Brain microvascular endothelial cell (primary cell): ENCODE measurements at regions not wholly inside any gene's neighbourhood (a gene's known extent, or its start where the extent isn't known, plus 50 kb on each side); places are given as distances from the start of the nearest gene placed in this dataset.

Source experiments
- DNase-seq: peaks from one replicate; pipeline ENCODE4 v3.0.0-alpha.2; 2020
- H3K27ac ChIP-seq: fragments of 250-450 bp; sonication (Bioruptor Pico); 2 replicates; pipeline ENCODE4 v1.5.1; 2020; ENCODE audit warnings: mild to moderate bottlenecking, moderate library complexity
- H3K27me3 ChIP-seq: fragments of 250-450 bp; sonication (Bioruptor Pico); replicated peaks from 2 replicates; pipeline ENCODE4 v1.5.1; 2020; ENCODE audit warnings: mild to moderate bottlenecking
- H3K36me3 ChIP-seq: fragments of 250-450 bp; sonication (Bioruptor Pico); replicated peaks from 2 replicates; pipeline ENCODE4 v1.5.1; 2020; ENCODE audit warnings: mild to moderate bottlenecking
- H3K4me3 ChIP-seq: 2 replicates; pipeline ENCODE4 v1.5.1; 2011; ENCODE audit warnings: low read depth, mild to moderate bottlenecking, control low read depth, low read length, moderate library complexity
- in situ Hi-C: cut with HindIII; loops from 2 replicates; pipeline ENCODE4 v1.10.0; 2017; ENCODE audit warnings: low sequenced_read_pairs, low pct_ligation_motif_present
- TF ChIP-seq, protein P1 (sequence below): IDR thresholded peaks from 2 replicates; pipeline ENCODE4 v1.5.1; 2011; ENCODE audit warnings: low read depth, mild to moderate bottlenecking, moderate library complexity, low read length, control low read depth, inconsistent platforms; ENCODE audit errors: missing control alignments

DNA sequence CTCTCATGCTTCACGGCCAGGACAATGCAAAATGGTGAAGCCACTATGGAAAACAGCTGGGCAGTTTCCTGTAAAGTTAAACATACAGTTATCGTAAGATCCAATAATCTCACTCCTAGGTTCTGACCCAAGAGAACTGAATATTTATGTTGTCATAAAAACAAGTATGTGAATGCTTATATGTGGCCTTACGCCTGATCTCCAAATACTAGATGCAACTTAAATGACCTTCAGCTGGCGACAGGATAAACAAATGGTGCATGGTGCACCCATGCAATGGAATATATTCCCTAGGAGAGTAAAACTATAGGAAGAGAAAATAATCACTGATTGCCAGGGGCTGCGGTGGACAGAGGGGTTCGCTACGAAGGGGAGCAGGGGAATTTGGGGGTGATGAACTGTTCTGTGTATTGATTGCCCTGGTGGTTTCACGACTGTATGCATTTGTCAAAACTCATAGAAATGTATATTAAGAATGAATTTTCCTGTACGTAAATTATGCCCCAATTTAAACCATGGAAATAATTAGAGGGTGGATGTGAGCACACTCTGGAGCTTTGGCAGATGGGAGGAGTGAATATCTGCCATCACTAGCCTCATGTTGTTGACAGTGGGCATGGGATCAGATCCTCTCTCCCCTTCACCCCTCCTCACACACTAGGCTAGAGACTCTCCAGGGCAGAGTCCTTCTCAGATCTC, 100.8 kb upstream of the MYCN start:
- TF ChIP-seq, protein P1, sequence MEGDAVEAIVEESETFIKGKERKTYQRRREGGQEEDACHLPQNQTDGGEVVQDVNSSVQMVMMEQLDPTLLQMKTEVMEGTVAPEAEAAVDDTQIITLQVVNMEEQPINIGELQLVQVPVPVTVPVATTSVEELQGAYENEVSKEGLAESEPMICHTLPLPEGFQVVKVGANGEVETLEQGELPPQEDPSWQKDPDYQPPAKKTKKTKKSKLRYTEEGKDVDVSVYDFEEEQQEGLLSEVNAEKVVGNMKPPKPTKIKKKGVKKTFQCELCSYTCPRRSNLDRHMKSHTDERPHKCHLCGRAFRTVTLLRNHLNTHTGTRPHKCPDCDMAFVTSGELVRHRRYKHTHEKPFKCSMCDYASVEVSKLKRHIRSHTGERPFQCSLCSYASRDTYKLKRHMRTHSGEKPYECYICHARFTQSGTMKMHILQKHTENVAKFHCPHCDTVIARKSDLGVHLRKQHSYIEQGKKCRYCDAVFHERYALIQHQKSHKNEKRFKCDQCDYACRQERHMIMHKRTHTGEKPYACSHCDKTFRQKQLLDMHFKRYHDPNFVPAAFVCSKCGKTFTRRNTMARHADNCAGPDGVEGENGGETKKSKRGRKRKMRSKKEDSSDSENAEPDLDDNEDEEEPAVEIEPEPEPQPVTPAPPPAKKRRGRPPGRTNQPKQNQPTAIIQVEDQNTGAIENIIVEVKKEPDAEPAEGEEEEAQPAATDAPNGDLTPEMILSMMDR = no peak
- H3K27ac ChIP-seq = no peak overlapping the region
- no peak for DNase-seq
- H3K4me3 ChIP-seq = no peak overlapping the region
- in situ Hi-C loops = no loop called here
- H3K27me3 ChIP-seq = no peaks in the 10 kb centered on the region
- H3K36me3 ChIP-seq = no peaks in the 10 kb centered on the region

DNA sequence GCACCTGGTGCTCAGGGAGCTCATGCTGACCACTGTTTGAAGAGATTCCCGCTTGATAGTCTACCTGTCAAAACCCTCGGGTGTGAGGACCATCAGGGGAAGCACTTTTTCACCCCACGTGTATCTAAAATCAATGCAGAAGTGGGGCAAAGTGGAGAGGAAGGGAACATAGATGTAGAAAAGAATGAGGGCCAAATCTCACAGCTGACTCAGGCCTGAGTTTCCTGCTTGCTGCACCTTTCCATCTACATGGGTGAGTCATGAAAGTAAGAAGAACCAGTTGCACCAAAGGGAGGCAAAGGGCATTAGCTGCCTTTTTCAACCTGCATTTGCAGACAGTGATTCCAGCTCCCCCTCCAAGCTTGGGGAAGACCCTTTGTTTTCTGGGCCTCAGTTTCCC, 100.2 kb upstream of the MYCN start:
- H3K27ac ChIP-seq = no peak overlapping the region
- TF ChIP-seq, protein P1 = no peak
- no peak overlapping the region for H3K4me3 ChIP-seq
- in situ Hi-C loops = no loop called here
- no peaks in the 10 kb centered on the region for H3K36me3 ChIP-seq
- DNase-seq = no peak
- H3K27me3 ChIP-seq = no peaks in the 10 kb centered on the region

DNA sequence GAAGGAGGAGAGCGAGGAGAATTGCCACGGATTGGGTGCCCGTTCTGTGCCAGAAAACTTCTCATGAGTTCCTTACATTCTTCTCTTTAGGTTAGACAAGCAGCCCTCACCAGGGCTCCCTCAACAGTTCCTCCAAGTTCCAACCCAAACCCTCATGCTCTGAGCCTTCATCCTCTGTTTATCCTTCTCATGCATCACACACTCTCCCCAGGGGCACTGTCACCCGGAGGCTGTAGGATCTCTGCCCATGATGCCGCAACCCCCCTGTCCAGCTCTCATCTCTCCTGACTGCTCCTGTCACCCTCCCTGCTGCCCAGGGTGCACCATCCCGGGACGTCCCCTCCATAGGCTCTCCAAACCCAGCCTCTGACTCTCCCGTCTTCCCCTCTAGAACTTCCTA, 99.4 kb upstream of the MYCN start:
- no peaks in the 10 kb centered on the region for H3K36me3 ChIP-seq
- in situ Hi-C loops = no loop called here
- no peaks in the 10 kb centered on the region for H3K27me3 ChIP-seq
- H3K4me3 ChIP-seq = no peak overlapping the region
- H3K27ac ChIP-seq = no peak overlapping the region
- TF ChIP-seq, protein P1 = no peak
- DNase-seq = no peak

DNA sequence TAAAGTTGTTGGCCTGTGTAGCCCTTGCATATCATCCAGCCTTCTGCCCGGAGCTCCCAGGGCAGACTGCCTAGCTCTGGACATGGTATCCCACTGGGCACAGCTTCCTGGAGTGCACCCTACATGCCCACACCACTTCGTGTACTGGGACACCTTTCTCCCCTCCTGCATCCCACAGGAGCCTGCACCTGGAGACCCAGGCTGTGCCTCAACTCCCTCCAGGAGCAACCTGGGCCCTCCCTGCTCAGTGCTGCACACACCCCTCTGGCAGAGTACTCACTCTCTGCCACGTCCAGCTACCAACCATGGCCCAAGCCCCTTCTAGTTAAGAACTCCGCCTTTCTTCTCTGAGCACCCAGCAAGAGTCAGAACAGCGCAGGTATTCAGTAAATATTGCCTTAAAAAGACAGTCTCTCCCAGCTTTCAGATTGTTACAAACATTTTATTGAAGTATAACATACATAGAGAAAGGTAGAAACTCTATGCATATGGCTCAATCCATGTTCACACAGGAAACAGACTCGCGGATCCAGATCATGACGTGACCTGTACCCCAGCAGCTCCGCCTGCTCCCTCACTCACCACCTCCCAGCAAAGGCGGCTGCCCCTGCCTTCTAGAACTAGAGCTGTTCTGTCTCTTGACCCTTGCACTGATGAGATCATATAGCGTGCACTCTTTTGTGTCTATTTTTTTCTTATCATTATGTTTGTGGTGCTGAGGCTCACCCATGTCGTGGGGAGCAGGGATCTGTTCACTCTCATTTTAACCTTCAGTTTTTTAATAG, 98.4 kb upstream of the MYCN start:
- Histone ChIP-seq H3K27me3 (no peaks in the 10 kb centered on the region), H3K27ac (no peak overlapping the region), H3K36me3 (no peaks in the 10 kb centered on the region), H3K4me3 (no peak overlapping the region)
- DNase-seq = no peak
- TF ChIP-seq, protein P1 = no peak
- in situ Hi-C loops = no loop called here

DNA sequence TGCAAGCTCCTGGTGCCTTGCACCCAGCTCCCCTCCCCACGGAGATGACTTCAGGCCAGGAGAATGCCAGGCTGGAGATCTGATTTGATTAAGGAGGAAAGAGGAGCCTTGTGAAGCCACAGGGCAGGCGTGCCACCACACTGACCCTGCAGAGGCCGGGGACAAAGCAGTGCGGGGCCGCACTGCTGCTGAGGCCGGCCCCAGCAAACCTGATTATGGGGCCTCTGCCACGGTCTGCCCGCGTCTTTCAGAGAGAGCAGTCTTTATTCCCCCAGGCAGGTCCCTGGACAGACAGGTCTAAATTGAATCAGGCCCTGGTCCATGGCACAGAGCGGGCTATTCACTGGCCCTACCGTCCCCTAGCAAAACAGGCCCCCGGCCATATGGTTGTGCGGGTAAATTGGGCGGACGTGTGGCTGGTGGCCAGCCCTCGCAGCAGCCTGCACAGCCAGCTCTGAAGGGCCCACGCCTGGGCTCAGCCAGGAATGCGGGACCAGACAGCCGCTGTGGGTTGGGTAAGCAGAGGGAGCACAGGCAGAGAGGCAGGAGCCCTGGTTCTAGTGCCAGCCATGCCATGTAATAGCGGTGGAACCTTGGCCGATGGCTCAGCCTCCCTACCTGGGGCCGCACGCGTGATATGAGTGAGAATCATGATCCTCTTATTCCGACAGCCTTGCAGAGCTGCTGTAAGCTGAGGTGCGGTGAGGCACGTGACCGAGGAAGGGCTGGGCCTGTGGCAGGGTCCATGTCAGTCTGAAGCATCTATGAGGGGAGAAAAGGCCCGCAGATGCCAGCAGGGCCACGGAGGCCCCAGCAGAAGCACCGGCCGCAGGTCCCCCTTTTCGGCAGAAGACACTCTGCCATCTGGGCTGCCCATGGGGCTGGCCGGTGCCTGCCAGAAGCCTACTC, 97.3 kb upstream of the MYCN start:
- H3K27me3 ChIP-seq = no peaks in the 10 kb centered on the region
- in situ Hi-C loops = no loop called here

More for the DNA sequence above, 97.3 kb upstream of the MYCN start:
- TF ChIP-seq, protein P1 = no peak
- DNase-seq = no peak
- Histone ChIP-seq H3K27ac (no peak overlapping the region), H3K4me3 (no peak overlapping the region), H3K36me3 (no peaks in the 10 kb centered on the region)
